ENCODE measurements at regions not wholly inside any gene's neighbourhood (a gene's known extent, or its start where the extent isn't known, plus 50 kb on each side); places are given as distances from the start of the nearest gene placed in this dataset.
"Not testable (repeated sequence)": the region's sequence is repeated elsewhere in the genome, so short reads cannot be mapped to it uniquely, and the experiment has no call there.

DNA sequence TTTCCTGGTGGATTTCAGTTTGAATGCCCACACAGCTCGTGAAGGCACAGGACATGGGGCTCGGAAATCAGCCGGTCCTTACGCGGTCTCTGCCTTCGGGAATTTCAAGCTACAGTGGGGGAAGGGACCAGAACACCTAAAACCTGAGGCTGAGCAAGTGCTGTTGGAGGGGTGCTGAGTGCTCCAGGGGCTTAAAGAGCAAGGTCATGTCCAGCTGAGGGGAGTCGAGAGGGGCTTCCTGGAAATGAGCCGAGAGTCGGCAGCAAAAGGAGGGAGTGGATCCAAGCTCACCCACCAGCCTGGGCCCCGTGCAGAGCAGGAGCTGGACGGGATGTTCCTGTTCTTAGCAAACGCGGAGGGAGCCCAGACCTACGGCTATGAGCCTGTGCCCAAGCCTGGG, 73.2 kb upstream of the RPL38 start:
- in situ Hi-C loops (cut with MboI; ENCODE audit: low pct_unique_long_range_greater_than_20kb, low sequenced_read_pairs, unreplicated experiment) = no loop called here
- no peak for DNase-seq (ENCODE audit: low spot score)

DNA sequence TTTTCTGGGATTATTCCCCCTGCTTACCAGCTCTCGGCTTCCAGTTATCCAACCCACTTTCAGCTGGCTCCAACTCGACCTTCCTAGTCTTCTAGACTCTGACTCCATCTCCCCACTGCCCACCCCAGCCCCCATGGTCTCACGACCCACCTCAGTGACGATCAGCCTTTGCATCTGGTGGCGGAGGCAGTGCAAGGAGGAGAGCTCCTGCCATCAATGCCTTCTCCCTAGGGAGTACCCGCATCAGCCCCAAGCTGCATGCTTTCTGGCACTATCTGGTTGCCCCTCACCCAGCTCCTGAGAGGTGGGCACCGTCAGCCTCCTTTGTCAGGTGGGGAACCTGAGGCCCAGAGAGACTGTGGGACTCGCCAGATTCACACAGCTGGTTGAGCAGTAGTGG, 72.6 kb upstream of the RPL38 start:
- no peak for DNase-seq (ENCODE audit: low spot score)
- in situ Hi-C loops (cut with MboI; ENCODE audit: low pct_unique_long_range_greater_than_20kb, low sequenced_read_pairs, unreplicated experiment) = no loop called here
- TF ChIP-seq, protein P1, sequence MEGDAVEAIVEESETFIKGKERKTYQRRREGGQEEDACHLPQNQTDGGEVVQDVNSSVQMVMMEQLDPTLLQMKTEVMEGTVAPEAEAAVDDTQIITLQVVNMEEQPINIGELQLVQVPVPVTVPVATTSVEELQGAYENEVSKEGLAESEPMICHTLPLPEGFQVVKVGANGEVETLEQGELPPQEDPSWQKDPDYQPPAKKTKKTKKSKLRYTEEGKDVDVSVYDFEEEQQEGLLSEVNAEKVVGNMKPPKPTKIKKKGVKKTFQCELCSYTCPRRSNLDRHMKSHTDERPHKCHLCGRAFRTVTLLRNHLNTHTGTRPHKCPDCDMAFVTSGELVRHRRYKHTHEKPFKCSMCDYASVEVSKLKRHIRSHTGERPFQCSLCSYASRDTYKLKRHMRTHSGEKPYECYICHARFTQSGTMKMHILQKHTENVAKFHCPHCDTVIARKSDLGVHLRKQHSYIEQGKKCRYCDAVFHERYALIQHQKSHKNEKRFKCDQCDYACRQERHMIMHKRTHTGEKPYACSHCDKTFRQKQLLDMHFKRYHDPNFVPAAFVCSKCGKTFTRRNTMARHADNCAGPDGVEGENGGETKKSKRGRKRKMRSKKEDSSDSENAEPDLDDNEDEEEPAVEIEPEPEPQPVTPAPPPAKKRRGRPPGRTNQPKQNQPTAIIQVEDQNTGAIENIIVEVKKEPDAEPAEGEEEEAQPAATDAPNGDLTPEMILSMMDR (IDR thresholded peaks at IDR 0.05; ENCODE audit: extremely low read depth, insufficient read depth, missing control alignments) = no peak

More for the DNA sequence above, 73.2 kb upstream of the RPL38 start:
- TF ChIP-seq, protein P1 (IDR thresholded peaks at IDR 0.05; ENCODE audit: extremely low read depth, insufficient read depth, missing control alignments) = no peak

DNA sequence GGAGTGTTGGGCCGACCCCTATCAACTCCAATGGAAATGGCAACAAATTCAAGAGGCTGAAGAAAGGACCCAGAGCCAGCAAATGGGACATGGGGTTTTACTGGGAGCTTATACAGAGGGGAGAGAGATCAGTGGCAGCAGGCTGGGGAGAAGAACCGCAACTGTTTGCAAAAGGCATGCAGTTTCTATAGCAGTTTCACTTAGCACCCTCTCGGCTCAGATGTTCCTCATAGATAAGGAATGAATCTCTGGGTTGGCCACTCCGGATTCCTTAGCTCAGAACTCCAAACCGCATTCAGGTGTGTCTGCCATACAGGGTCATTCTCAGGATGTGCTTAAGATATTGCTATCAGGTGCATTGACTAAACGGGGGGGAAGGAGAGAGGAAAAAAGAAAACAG, 71.1 kb upstream of the RPL38 start:
- no peak for DNase-seq (ENCODE audit: low spot score)
- in situ Hi-C loops (cut with MboI; ENCODE audit: low pct_unique_long_range_greater_than_20kb, low sequenced_read_pairs, unreplicated experiment) = no loop called here
- TF ChIP-seq, protein P1 (IDR thresholded peaks at IDR 0.05; ENCODE audit: extremely low read depth, insufficient read depth, missing control alignments) = no peak

DNA sequence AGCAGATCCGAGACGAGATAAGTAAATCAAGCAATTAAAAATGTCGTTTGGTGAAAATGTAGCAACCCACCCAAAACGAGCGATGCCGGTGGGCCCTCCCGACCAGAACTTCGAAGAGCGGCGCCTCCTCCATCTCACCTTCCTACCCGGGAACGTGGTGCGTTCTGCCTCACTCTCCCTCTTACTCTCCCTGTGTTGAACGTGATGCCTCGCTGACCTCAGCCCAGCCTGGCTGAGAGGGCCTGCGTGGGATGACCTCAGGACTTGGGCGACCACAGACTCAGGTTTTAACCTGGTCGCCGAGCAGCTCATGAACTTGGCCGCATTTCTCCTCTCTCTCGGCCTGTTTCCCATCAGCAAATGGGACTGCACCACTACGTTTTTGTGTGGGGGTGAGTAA, 69.7 kb upstream of the RPL38 start:
- in situ Hi-C loops (cut with MboI; ENCODE audit: low pct_unique_long_range_greater_than_20kb, low sequenced_read_pairs, unreplicated experiment) = no loop called here
- TF ChIP-seq, protein P1 (IDR thresholded peaks at IDR 0.05; ENCODE audit: extremely low read depth, insufficient read depth, missing control alignments) = no peak
- no peak for DNase-seq (ENCODE audit: low spot score)

DNA sequence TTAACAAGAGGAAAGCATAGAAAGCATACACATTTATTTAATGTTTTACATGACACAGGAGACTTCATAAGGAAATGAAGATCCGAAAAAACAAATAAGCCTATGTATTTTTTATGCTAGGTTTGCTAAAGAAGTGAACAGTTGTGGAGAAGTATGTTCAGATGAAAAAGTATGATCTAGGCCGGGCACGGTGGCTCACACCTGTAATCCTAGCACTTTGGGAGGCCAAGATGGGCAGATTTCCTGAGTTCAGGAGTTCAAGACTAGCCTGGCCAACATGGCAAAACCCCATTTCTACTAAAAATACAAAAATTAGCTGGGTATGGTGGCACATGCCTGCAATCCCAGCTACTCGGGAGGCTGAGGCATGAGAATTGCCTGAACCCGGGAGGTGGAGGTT, 69.2 kb upstream of the RPL38 start:
- DNase-seq (ENCODE audit: low spot score); in situ Hi-C loops (cut with MboI; ENCODE audit: low pct_unique_long_range_greater_than_20kb, low sequenced_read_pairs, unreplicated experiment): not testable (repeated sequence)

DNA sequence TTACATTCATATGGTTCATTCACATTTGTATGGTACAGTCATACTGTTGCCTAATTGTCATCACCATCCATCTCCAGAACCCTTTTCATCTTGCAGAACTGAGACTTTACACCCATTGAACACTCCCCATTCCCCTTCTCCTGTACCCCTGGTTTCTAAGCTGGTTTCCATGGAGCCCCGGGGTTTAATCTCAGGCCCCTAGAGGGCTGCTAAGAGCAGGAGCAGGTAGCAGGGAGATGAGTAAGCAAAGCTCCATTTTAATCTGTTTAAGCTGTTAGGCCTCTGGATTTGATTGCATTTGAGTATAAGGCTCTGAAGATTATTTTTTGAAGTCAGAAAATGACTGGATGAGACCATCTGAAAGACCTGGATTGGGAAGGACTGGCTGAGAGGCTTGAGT, 68.5 kb upstream of the RPL38 start:
- TF ChIP-seq, protein P1 (IDR thresholded peaks at IDR 0.05; ENCODE audit: extremely low read depth, insufficient read depth, missing control alignments) = no peak
- DNase-seq (ENCODE audit: low spot score) = no peak
- in situ Hi-C loops (cut with MboI; ENCODE audit: low pct_unique_long_range_greater_than_20kb, low sequenced_read_pairs, unreplicated experiment) = no loop called here

DNA sequence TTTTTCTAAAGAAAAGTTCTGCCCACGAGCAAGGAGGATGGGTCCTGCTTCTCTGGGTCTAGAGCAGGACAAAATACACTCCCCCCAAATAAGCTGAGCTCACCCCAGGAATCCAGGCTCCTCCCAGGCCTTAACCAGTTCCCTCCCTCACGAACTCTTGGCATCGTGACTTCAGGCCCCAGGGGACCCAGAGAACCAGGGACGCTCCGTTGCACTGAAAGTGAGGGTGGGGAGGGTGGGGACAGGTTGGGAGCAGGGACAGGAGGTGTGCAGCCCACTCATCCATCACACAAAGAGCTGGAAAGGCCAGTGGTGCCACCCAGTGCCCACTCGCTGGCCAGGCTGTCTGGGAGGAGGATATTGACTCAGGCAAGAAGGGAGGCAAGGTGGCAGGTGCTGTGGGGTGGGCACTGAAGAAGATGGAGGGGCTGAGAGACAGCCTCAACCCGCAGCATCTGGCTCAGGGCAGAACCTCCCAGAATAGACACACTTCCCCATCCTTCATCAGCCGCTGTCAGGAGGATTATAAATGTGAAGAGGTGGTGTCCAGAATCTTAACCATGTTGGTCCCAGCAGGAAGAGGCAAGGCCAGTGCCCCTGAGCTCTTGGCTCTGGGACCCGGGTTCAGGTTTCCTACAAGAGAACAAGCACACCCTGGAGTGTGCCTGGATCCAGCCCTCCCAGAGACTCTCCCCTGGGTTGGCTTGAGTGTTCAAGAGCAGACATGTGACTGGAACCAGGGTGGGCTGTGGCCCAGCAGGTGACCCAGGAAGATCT, 67.9 kb upstream of the RPL38 start:
- DNase-seq (ENCODE audit: low spot score) = no peak
- in situ Hi-C loops (cut with MboI; ENCODE audit: low pct_unique_long_range_greater_than_20kb, low sequenced_read_pairs, unreplicated experiment) = no loop called here
- TF ChIP-seq, protein P1 (IDR thresholded peaks at IDR 0.05; ENCODE audit: extremely low read depth, insufficient read depth, missing control alignments) = no peak

Measured in GM13977 (cell line).